ENCODE measurements at regions not wholly inside any gene's neighbourhood (a gene's known extent, or its start where the extent isn't known, plus 50 kb on each side); places are given as distances from the start of the nearest gene placed in this dataset.

- no peak for DNase-seq (ENCODE audit: low read depth in 2 of 2)
- H3K79me2 ChIP-seq (ENCODE audit: control insufficient read depth, insufficient read depth, low read length), result no peaks in the 10 kb centered on the region
- H3K4me2 ChIP-seq (ENCODE audit: extremely low read depth, insufficient read depth, low read length), result no peak overlapping the region
- no peaks in the 10 kb centered on the region for H3K36me3 ChIP-seq (ENCODE audit: control insufficient read depth, insufficient read depth, low read length)
- no peak overlapping the region for H3K9ac ChIP-seq (ENCODE audit: insufficient read depth, low read length)
- H2AFZ ChIP-seq (ENCODE audit: low read length), result no peak overlapping the region
- H3K27ac ChIP-seq (ENCODE audit: insufficient read depth, low read length), result no peak overlapping the region
- H3K9me3 ChIP-seq (ENCODE audit: control insufficient read depth, insufficient read depth, low read depth, low read length), result no peaks in the 10 kb centered on the region
- TF ChIP-seq EZH2 (IDR thresholded peaks at IDR 0.05; ENCODE audit: low read length, missing control alignments), result no peak
- TF ChIP-seq, protein P1, sequence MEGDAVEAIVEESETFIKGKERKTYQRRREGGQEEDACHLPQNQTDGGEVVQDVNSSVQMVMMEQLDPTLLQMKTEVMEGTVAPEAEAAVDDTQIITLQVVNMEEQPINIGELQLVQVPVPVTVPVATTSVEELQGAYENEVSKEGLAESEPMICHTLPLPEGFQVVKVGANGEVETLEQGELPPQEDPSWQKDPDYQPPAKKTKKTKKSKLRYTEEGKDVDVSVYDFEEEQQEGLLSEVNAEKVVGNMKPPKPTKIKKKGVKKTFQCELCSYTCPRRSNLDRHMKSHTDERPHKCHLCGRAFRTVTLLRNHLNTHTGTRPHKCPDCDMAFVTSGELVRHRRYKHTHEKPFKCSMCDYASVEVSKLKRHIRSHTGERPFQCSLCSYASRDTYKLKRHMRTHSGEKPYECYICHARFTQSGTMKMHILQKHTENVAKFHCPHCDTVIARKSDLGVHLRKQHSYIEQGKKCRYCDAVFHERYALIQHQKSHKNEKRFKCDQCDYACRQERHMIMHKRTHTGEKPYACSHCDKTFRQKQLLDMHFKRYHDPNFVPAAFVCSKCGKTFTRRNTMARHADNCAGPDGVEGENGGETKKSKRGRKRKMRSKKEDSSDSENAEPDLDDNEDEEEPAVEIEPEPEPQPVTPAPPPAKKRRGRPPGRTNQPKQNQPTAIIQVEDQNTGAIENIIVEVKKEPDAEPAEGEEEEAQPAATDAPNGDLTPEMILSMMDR (conservative IDR thresholded peaks at IDR 0.05 in 1 of 2, IDR thresholded peaks at IDR 0.05 in 1 of 2; ENCODE audit: low read depth in 1 of 2, low read length in 2 of 2), result no peak
- no peaks in the 10 kb centered on the region for H3K27me3 ChIP-seq (ENCODE audit: control insufficient read depth, insufficient read depth, low read length)
- H4K20me1 ChIP-seq (ENCODE audit: control insufficient read depth, extremely low read depth, insufficient read depth, low read length), result no peaks in the 10 kb centered on the region
- no peaks in the 10 kb centered on the region for H3K4me1 ChIP-seq (ENCODE audit: control insufficient read depth, extremely low read depth, insufficient read depth, low read length)
- no peak overlapping the region for H3K4me3 ChIP-seq (replicated peaks in 1 of 4; ENCODE audit: control extremely low read depth in 1 of 4, insufficient read depth in 1 of 4, low read depth in 3 of 4, low read length in 4 of 4)
Observed at GRCh38 chr4:22203711-22204011, 255.1 kb upstream of the KCNIP4 start.

GRCh38 chr4:22202975-22203710, 254.6 kb upstream of the KCNIP4 start:
- DNase-seq (ENCODE audit: low read depth in 2 of 2), result no peak
- Histone ChIP-seq H3K4me1 (ENCODE audit: control insufficient read depth, extremely low read depth, insufficient read depth, low read length) (no peaks in the 10 kb centered on the region), H3K4me2 (ENCODE audit: extremely low read depth, insufficient read depth, low read length) (no peak overlapping the region), H3K9me3 (ENCODE audit: control insufficient read depth, insufficient read depth, low read depth, low read length) (no peaks in the 10 kb centered on the region), H3K27me3 (ENCODE audit: control insufficient read depth, insufficient read depth, low read length) (no peaks in the 10 kb centered on the region), H3K79me2 (ENCODE audit: control insufficient read depth, insufficient read depth, low read length) (no peaks in the 10 kb centered on the region), H3K36me3 (ENCODE audit: control insufficient read depth, insufficient read depth, low read length) (no peaks in the 10 kb centered on the region), H3K27ac (ENCODE audit: insufficient read depth, low read length) (no peak overlapping the region), H4K20me1 (ENCODE audit: control insufficient read depth, extremely low read depth, insufficient read depth, low read length) (no peaks in the 10 kb centered on the region), H2AFZ (ENCODE audit: low read length) (no peak overlapping the region), H3K9ac (ENCODE audit: insufficient read depth, low read length) (no peak overlapping the region), H3K4me3 (replicated peaks in 1 of 4; ENCODE audit: control extremely low read depth in 1 of 4, insufficient read depth in 1 of 4, low read depth in 3 of 4, low read length in 4 of 4) (no peak overlapping the region)
- TF ChIP-seq, protein P1 (conservative IDR thresholded peaks at IDR 0.05 in 1 of 2, IDR thresholded peaks at IDR 0.05 in 1 of 2; ENCODE audit: low read depth in 1 of 2, low read length in 2 of 2), result no peak
- TF ChIP-seq EZH2 (IDR thresholded peaks at IDR 0.05; ENCODE audit: low read length, missing control alignments), result no peak

GRCh38 chr4:22202246-22202974, 253.8 kb upstream of the KCNIP4 start:
- H3K4me2 ChIP-seq (ENCODE audit: extremely low read depth, insufficient read depth, low read length), result no peak overlapping the region
- no peaks in the 10 kb centered on the region for H3K4me1 ChIP-seq (ENCODE audit: control insufficient read depth, extremely low read depth, insufficient read depth, low read length)
- no peaks in the 10 kb centered on the region for H3K79me2 ChIP-seq (ENCODE audit: control insufficient read depth, insufficient read depth, low read length)
- no peak for TF ChIP-seq EZH2 (IDR thresholded peaks at IDR 0.05; ENCODE audit: low read length, missing control alignments)
- peak in 1 of 2 donors; percentile 54 for DNase-seq (ENCODE audit: low read depth in 2 of 2)
- no peak overlapping the region for H3K9ac ChIP-seq (ENCODE audit: insufficient read depth, low read length)
- H3K4me3 ChIP-seq (replicated peaks in 1 of 4; ENCODE audit: control extremely low read depth in 1 of 4, insufficient read depth in 1 of 4, low read depth in 3 of 4, low read length in 4 of 4), result no peak overlapping the region
- no peaks in the 10 kb centered on the region for H3K9me3 ChIP-seq (ENCODE audit: control insufficient read depth, insufficient read depth, low read depth, low read length)
- H2AFZ ChIP-seq (ENCODE audit: low read length), result no peak overlapping the region
- no peaks in the 10 kb centered on the region for H3K27me3 ChIP-seq (ENCODE audit: control insufficient read depth, insufficient read depth, low read length)
- H3K36me3 ChIP-seq (ENCODE audit: control insufficient read depth, insufficient read depth, low read length), result no peaks in the 10 kb centered on the region
- no peak overlapping the region for H3K27ac ChIP-seq (ENCODE audit: insufficient read depth, low read length)
- no peaks in the 10 kb centered on the region for H4K20me1 ChIP-seq (ENCODE audit: control insufficient read depth, extremely low read depth, insufficient read depth, low read length)

Data from fibroblast of lung (primary cell).